Neuronal stem cell (in vitro differentiated cells): ENCODE measurements at regions not wholly inside any gene's neighbourhood (a gene's known extent, or its start where the extent isn't known, plus 50 kb on each side); places are given as distances from the start of the nearest gene placed in this dataset.

Experiments
- DNase-seq: peaks from one replicate; pipeline ENCODE4 v3.0.0-alpha.2; 2013; ENCODE audit warnings: low spot score
- H2AFZ ChIP-seq: one replicate; pipeline ENCODE4 v1.6.1; 2013; ENCODE audit warnings: mild to moderate bottlenecking, low read length, inconsistent platforms
- H2AK5ac ChIP-seq: 2 replicates; pipeline ENCODE4 v1.6.1; 2013; ENCODE audit warnings: low read depth, mild to moderate bottlenecking, inconsistent platforms, low read length, moderate library complexity, mixed read lengths
- H2BK120ac ChIP-seq: 2 replicates; pipeline ENCODE4 v1.6.1; 2013; ENCODE audit warnings: low read depth, mild to moderate bottlenecking, inconsistent platforms, low read length, moderate library complexity, mixed read lengths
- H2BK12ac ChIP-seq: one replicate; pipeline ENCODE4 v1.6.1; 2013; ENCODE audit warnings: low read length, inconsistent platforms
- H2BK15ac ChIP-seq: 2 replicates; pipeline ENCODE4 v1.6.1; 2013; ENCODE audit warnings: mild to moderate bottlenecking, low read length, inconsistent platforms, mixed read lengths
- H2BK5ac ChIP-seq: one replicate; pipeline ENCODE4 v1.6.1; 2013; ENCODE audit warnings: inconsistent platforms, mild to moderate bottlenecking, low read length, moderate library complexity
- H3K14ac ChIP-seq: one replicate; pipeline ENCODE4 v1.6.1; 2013; ENCODE audit warnings: low read length, inconsistent platforms
- H3K18ac ChIP-seq: 2 replicates; pipeline ENCODE4 v1.6.1; 2013; ENCODE audit warnings: low read length, inconsistent platforms
- H3K23ac ChIP-seq: 2 replicates; pipeline ENCODE4 v1.6.1; 2013; ENCODE audit warnings: low read depth, mild to moderate bottlenecking, mixed read lengths, low read length, inconsistent platforms; ENCODE audit not compliant: poor library complexity
- H3K27ac ChIP-seq: replicated peaks from 3 replicates; pipeline ENCODE4 v1.5.1; 2013; ENCODE audit warnings: low read length, inconsistent platforms
- H3K27me3 ChIP-seq, 3 experiments: 2 replicates each; pipeline ENCODE4 v1.6.1; 2013; ENCODE audit warnings: low read length in 3 of 3, mild to moderate bottlenecking in 2 of 3, inconsistent platforms in 1 of 3, low read depth in 1 of 3, mixed read lengths in 1 of 3, moderate library complexity in 1 of 3; ENCODE audit not compliant: control insufficient read depth in 3 of 3, insufficient read depth in 3 of 3
- H3K36me3 ChIP-seq, 2 donors: replicated peaks in 1 of 2; 2 replicates each; pipeline ENCODE4 v1.6.1; 2013; ENCODE audit warnings: low read length in 2 of 2; ENCODE audit not compliant: control insufficient read depth in 2 of 2, insufficient read depth in 2 of 2
- H3K4ac ChIP-seq: 2 replicates; pipeline ENCODE4 v1.6.1; 2013; ENCODE audit warnings: inconsistent platforms, mild to moderate bottlenecking, low read length, moderate library complexity
- H3K4me1 ChIP-seq, 2 donors: 1 replicate in 1 of 2; 2 replicates in 1 of 2; pipeline ENCODE4 v1.6.1; 2013; ENCODE audit warnings: low read length in 2 of 2, low read depth in 1 of 2; ENCODE audit not compliant: control insufficient read depth in 2 of 2, insufficient read depth in 1 of 2
- H3K4me2 ChIP-seq: one replicate; pipeline ENCODE4 v1.6.1; 2013; ENCODE audit warnings: mild to moderate bottlenecking, low read length, inconsistent platforms; ENCODE audit not compliant: insufficient read depth, poor library complexity, severe bottlenecking
- H3K4me3 ChIP-seq, 2 donors: 2 replicates each; pipeline ENCODE4 v1.5.1; 2013; ENCODE audit warnings: low read length in 2 of 2, mild to moderate bottlenecking in 2 of 2, inconsistent platforms in 1 of 2, moderate library complexity in 1 of 2
- H3K79me1 ChIP-seq: one replicate; pipeline ENCODE4 v1.6.1; 2013; ENCODE audit warnings: low read depth, mild to moderate bottlenecking, inconsistent platforms, low read length, moderate library complexity
- H3K9ac ChIP-seq: one replicate; pipeline ENCODE4 v1.6.1; 2013; ENCODE audit warnings: mild to moderate bottlenecking, low read depth, low read length, inconsistent platforms; ENCODE audit not compliant: poor library complexity
- H3K9me3 ChIP-seq, 2 donors: replicated peaks in 1 of 2; 2 replicates each; pipeline versions ENCODE3 to v1.6.1; 2013; ENCODE audit warnings: low read length in 2 of 2, mild to moderate bottlenecking in 2 of 2, inconsistent platforms in 1 of 2, low read depth in 1 of 2, mixed read lengths in 1 of 2, moderate library complexity in 1 of 2; ENCODE audit not compliant: control insufficient read depth in 2 of 2, insufficient read depth in 1 of 2
- H4K8ac ChIP-seq: one replicate; pipeline ENCODE4 v1.6.1; 2013; ENCODE audit warnings: low read depth, mild to moderate bottlenecking, inconsistent platforms, low read length, moderate library complexity
- H4K91ac ChIP-seq: one replicate; pipeline ENCODE4 v1.6.1; 2013; ENCODE audit warnings: low read length, low read depth, mild to moderate bottlenecking, inconsistent platforms; ENCODE audit not compliant: poor library complexity
- WGBS, 2 donors: extraction: QIAGEN DNeasy Blood & Tissue Kit; methylation state at CpG; one replicate each; pipeline ENCODE4 v1.1.7; 2013; ENCODE audit warnings: missing lambda C conversion rate in 2 of 2, mixed read lengths in 1 of 2; ENCODE audit not compliant: insufficient read length in 2 of 2, insufficient replicate concordance in 1 of 2; ENCODE audit errors: extremely low coverage in 2 of 2; 5-methylcytosine and 5-hydroxymethylcytosine counted together

DNA sequence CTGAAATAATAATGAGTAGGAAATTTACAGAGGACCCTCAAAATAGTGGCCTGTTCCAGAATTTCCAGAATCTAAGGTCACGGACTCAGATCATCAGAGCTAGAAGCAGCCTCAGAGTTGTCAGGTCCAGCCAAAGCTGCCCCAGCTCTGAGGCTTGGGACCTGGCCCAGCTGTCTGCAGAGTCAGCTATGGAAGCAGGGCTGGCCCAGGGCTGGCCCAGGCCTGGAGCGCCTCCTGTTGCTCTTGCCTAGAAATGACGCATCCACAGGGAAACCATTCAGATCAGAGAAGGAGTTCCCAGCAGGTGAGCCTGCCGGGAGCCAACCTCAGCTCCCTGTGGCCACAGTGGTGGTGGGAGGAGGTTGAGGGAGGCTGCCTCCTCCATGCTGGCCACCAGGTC is 106.7 kb upstream of the ARL4C start:
- Histone ChIP-seq H3K79me1 (no peaks in the 10 kb centered on the region), H2BK120ac (no peak overlapping the region), H3K4ac (no peak overlapping the region), H3K4me3 (no peak overlapping the region), H3K9me3 (peaks cover 3 to 4% of the 10 kb centered on the region in 2 donors), H4K91ac (no peak overlapping the region), H2BK15ac (no peak overlapping the region), H2BK5ac (no peak overlapping the region), H3K4me1 (no peaks in the 10 kb centered on the region), H3K27ac (no peak overlapping the region), H3K14ac (no peak overlapping the region), H2BK12ac (no peak overlapping the region), H3K27me3 (no peaks in the 10 kb centered on the region), H3K4me2 (no peak overlapping the region), H2AK5ac (no peak overlapping the region), H3K18ac (no peak overlapping the region), H3K23ac (no peak overlapping the region), H3K9ac (no peak overlapping the region), H4K8ac (no peak overlapping the region), H3K36me3 (no peaks in the 10 kb centered on the region), H2AFZ (no peak overlapping the region)
- no CpG with 5 or more reads among the region's 4 CpGs for WGBS, 2 donors
- no peak for DNase-seq

DNA sequence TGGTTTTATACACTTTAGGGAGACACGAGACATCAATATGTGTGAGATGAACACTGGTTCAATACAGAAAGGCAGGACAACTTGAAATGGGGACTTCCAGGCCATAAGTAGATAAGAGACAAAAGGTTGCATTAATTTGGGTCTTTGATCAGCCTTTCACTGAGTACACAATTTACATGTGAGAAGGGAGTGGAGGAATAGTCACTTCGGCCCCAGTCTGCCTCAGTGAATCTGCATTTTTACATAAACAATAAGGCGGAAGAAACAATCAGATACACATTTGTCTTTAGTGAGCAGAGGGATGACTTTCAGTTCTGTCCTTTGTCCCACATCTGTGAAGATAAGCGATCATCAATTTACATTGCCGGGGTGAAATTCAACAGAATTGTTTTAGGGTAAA is 104.3 kb upstream of the ARL4C start:
- no peak overlapping the region for H2BK120ac ChIP-seq
- H3K4me1 ChIP-seq = peaks cover 7 to 16% of the 10 kb centered on the region in 2 donors
- no peak overlapping the region for H3K4ac ChIP-seq
- H2BK12ac ChIP-seq = no peak overlapping the region
- no peak overlapping the region for H2BK5ac ChIP-seq
- no peak overlapping the region for H4K8ac ChIP-seq
- no peak overlapping the region for H4K91ac ChIP-seq
- no peak overlapping the region for H3K27ac ChIP-seq
- no peaks in the 10 kb centered on the region for H3K79me1 ChIP-seq
- no peak overlapping the region for H3K18ac ChIP-seq
- H3K23ac ChIP-seq = no peak overlapping the region
- H3K9me3 ChIP-seq = peaks cover 0 to 4% of the 10 kb centered on the region in 2 donors
- DNase-seq = no peak
- no peak overlapping the region for H3K14ac ChIP-seq
- H2BK15ac ChIP-seq = no peak overlapping the region
- no peaks in the 10 kb centered on the region for H3K27me3 ChIP-seq
- no peak overlapping the region for H2AFZ ChIP-seq
- no peak overlapping the region for H2AK5ac ChIP-seq
- no peak overlapping the region for H3K9ac ChIP-seq
- no peaks in the 10 kb centered on the region for H3K36me3 ChIP-seq
- WGBS, 2 donors = no CpG with 5 or more reads among the region's 5 CpGs
- no peak overlapping the region for H3K4me3 ChIP-seq
- no peak overlapping the region for H3K4me2 ChIP-seq

DNA sequence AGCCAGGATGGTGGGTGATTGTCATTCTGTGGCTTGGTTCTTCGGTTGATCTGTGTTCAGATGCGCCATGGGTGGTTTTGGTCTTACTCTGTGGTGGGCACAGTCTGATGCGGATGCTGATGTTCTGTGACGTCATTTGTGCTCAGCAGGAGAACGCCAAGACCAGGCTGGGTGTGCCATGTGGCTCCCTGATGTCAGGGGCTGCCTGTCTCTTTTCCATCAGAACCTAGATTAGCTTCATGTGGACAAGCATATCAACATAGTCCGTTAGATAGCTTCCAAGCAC is 100.6 kb upstream of the ARL4C start:
- Histone ChIP-seq H3K27me3 (no peaks in the 10 kb centered on the region), H3K23ac (no peak overlapping the region), H3K36me3 (no peaks in the 10 kb centered on the region), H3K27ac (no peak overlapping the region), H3K18ac (peak overlapping the region; percentile 31), H3K79me1 (no peaks in the 10 kb centered on the region), H3K4me2 (no peak overlapping the region), H2AK5ac (no peak overlapping the region), H2BK12ac (no peak overlapping the region), H3K14ac (no peak overlapping the region), H4K8ac (no peak overlapping the region), H2BK5ac (no peak overlapping the region), H3K4me1 (peaks cover 7 to 20% of the 10 kb centered on the region in 2 donors), H3K9ac (no peak overlapping the region), H4K91ac (no peak overlapping the region), H2BK15ac (no peak overlapping the region), H3K4ac (no peak overlapping the region), H3K9me3 (peaks cover 0 to 12% of the 10 kb centered on the region in 2 donors), H3K4me3 (no peak overlapping the region), H2AFZ (peak overlapping the region; percentile 73), H2BK120ac (no peak overlapping the region)
- no peak for DNase-seq
- no CpG with 5 or more reads among the region's 6 CpGs for WGBS, 2 donors

GRCh38 chr2:234596696-234597575 is 100.1 kb upstream of the ARL4C start:
- DNase-seq = no peak
- no peak overlapping the region for H2BK5ac ChIP-seq
- peak overlapping the region; percentile 73 for H2AFZ ChIP-seq
- no peak overlapping the region for H3K27ac ChIP-seq
- H3K14ac ChIP-seq = no peak overlapping the region
- H2BK12ac ChIP-seq = peak overlapping the region; percentile 18
- H3K4me1 ChIP-seq = peaks cover 7 to 20% of the 10 kb centered on the region in 2 donors
- H2BK120ac ChIP-seq = no peak overlapping the region
- no peaks in the 10 kb centered on the region for H3K79me1 ChIP-seq
- H3K18ac ChIP-seq = peak overlapping the region; percentile 76
- H4K91ac ChIP-seq = no peak overlapping the region
- no peak overlapping the region for H3K4me3 ChIP-seq
- no peak overlapping the region for H2BK15ac ChIP-seq
- peaks cover 0 to 12% of the 10 kb centered on the region in 2 donors for H3K9me3 ChIP-seq
- H3K36me3 ChIP-seq = no peaks in the 10 kb centered on the region
- H3K23ac ChIP-seq = no peak overlapping the region
- no peak overlapping the region for H4K8ac ChIP-seq
- H3K4ac ChIP-seq = no peak overlapping the region
- H2AK5ac ChIP-seq = no peak overlapping the region
- H3K4me2 ChIP-seq = no peak overlapping the region
- no peak overlapping the region for H3K9ac ChIP-seq
- no CpG with 5 or more reads among the region's 12 CpGs for WGBS, 2 donors
- H3K27me3 ChIP-seq = no peaks in the 10 kb centered on the region
